ENCODE measurements at regions not wholly inside any gene's neighbourhood (a gene's known extent, or its start where the extent isn't known, plus 50 kb on each side); places are given as distances from the start of the nearest gene placed in this dataset.
"Not testable (repeated sequence)": the region's sequence is repeated elsewhere in the genome, so short reads cannot be mapped to it uniquely, and the experiment has no call there.

DNA sequence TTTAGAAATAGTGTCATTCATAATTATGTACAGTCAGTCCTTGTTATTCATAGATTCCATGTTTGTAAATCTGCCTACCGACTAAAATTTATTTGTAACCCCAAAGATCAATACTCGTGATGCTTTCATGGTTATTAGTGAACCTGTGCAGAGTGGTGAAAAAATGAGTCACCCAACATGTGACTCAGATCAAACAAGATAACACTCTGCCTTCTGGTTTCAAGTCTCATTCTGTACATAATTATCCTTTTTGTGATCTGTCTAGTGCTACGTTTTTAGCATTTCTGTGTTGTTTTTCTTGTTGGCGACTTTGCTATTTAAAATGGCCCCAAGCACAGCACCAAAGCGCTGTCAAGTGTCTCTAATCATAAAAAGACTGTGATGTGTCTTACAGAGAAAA lies 274.7 kb downstream of the SUCLA2 start:
- H3K9me3 Mint-ChIP-seq = no peaks in the 10 kb centered on the region
- H3K36me3 Mint-ChIP-seq (ENCODE audit: insufficient read depth) = no peaks in the 10 kb centered on the region
- H3K4me3 Mint-ChIP-seq = no peak overlapping the region
- DNase-seq (ENCODE audit: low spot score in 2 of 2) (no peak), ATAC-seq (replicated peaks; ENCODE audit: extremely low read depth, poor library complexity, severe bottlenecking) (no peak)
- no peaks in the 10 kb centered on the region for H3K27me3 Mint-ChIP-seq
- H3K27ac Mint-ChIP-seq (ENCODE audit: low read depth) = no peak overlapping the region
- H3K4me1 Mint-ChIP-seq = no peaks in the 10 kb centered on the region

DNA sequence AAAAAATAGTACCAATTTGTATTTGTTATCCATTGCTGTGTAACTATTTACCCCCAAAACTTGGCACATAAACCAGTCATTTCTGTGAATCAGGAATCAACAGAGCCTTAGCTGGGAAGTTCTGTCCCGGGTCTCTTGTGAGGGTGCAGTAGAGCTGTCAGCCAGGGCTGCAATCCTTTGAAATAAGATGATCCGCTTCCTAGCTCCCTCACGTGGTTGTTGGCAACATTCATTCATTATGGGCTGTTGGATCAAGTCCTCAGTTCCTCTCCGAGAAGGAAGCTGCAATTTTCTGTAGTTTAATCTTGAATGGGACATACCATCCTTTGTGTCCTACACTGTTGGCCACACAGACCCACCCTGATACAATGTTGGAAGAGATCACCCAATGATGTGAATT lies 277.2 kb downstream of the SUCLA2 start:
- no peaks in the 10 kb centered on the region for H3K27me3 Mint-ChIP-seq
- no peaks in the 10 kb centered on the region for H3K36me3 Mint-ChIP-seq (ENCODE audit: insufficient read depth)
- no peaks in the 10 kb centered on the region for H3K9me3 Mint-ChIP-seq
- DNase-seq (ENCODE audit: low spot score in 2 of 2) (no peak), ATAC-seq (replicated peaks; ENCODE audit: extremely low read depth, poor library complexity, severe bottlenecking) (no peak)
- H3K27ac Mint-ChIP-seq (ENCODE audit: low read depth) = no peak overlapping the region
- H3K4me3 Mint-ChIP-seq = no peak overlapping the region
- no peaks in the 10 kb centered on the region for H3K4me1 Mint-ChIP-seq

DNA sequence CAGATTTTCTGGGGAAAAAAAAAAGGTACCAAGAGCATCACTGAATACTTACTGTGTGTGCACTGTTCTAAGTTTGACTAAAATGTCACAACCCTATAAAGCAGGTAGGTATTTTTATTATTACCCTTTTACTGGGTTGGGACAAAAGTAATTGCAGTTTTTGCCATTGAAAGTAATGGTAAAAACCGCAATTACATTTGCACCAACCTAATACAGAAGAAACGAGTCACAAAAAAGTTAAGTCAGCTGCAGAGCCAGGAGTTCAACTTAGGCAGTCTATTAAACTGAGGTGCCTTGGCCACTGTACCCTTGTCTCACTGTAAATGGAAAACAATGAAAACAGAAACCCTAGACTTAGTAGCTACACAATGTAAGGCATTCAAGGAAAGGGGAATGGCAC lies 281.9 kb downstream of the SUCLA2 start:
- Mint-ChIP-seq H3K9me3 (no peaks in the 10 kb centered on the region), H3K4me3 (no peak overlapping the region), H3K27me3 (no peaks in the 10 kb centered on the region), H3K36me3 (ENCODE audit: insufficient read depth) (no peaks in the 10 kb centered on the region), H3K4me1 (no peaks in the 10 kb centered on the region), H3K27ac (ENCODE audit: low read depth) (no peak overlapping the region)
- no peak for DNase-seq (ENCODE audit: low spot score in 2 of 2)
- no peak for ATAC-seq (replicated peaks; ENCODE audit: extremely low read depth, poor library complexity, severe bottlenecking)

DNA sequence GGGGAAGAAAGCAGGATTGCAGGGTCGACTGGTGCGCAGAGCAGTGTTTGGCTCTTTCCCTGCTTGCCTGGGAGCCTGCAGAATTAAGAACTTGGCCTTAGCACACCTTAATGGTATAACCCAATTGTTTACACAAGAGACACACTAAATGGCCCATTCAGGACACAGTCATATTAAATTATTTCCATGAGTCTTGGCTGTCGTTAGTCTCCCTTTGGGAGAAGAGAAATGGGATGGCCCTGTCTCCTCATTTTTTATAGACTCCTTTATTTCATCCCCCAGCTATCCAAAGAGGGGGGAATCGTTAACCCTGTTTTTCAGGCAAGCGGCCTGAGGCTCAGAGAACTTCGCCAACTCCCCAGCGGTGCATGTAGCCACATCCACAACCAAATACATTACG lies 282.5 kb downstream of the SUCLA2 start:
- H3K27ac Mint-ChIP-seq (ENCODE audit: low read depth) = no peak overlapping the region
- no peaks in the 10 kb centered on the region for H3K9me3 Mint-ChIP-seq
- H3K4me1 Mint-ChIP-seq = no peaks in the 10 kb centered on the region
- no peaks in the 10 kb centered on the region for H3K27me3 Mint-ChIP-seq
- H3K36me3 Mint-ChIP-seq (ENCODE audit: insufficient read depth) = no peaks in the 10 kb centered on the region
- ATAC-seq (replicated peaks; ENCODE audit: extremely low read depth, poor library complexity, severe bottlenecking) (no peak), DNase-seq (ENCODE audit: low spot score in 2 of 2) (no peak)
- H3K4me3 Mint-ChIP-seq = no peak overlapping the region

DNA sequence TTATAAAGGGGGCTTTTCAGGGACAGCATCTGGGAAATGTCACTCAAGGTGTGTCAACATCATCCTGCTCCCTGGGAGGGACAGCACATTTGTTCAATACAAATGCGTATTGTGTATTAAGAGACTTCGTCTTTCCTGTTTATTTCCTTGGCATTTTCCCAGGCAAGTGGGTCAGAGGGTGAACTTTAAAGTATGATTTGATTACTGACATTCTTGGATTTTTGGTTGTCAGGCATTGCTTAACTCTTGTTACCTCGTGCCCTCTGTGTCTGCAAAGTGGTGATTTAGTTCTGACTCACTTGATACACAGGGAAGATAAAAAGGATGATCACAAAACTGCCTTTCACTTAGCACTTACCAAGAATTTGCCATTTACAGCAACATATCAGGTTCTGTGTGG lies 292.7 kb downstream of the SUCLA2 start:
- Mint-ChIP-seq H3K36me3 (ENCODE audit: insufficient read depth) (no peaks in the 10 kb centered on the region), H3K27me3 (peaks cover 35% of the 10 kb centered on the region), H3K4me1 (no peaks in the 10 kb centered on the region), H3K4me3 (no peak overlapping the region), H3K9me3 (peaks cover 5% of the 10 kb centered on the region), H3K27ac (ENCODE audit: low read depth) (no peak overlapping the region)
- ATAC-seq (replicated peaks; ENCODE audit: extremely low read depth, poor library complexity, severe bottlenecking) (no peak), DNase-seq (ENCODE audit: low spot score in 2 of 2) (no peak)

DNA sequence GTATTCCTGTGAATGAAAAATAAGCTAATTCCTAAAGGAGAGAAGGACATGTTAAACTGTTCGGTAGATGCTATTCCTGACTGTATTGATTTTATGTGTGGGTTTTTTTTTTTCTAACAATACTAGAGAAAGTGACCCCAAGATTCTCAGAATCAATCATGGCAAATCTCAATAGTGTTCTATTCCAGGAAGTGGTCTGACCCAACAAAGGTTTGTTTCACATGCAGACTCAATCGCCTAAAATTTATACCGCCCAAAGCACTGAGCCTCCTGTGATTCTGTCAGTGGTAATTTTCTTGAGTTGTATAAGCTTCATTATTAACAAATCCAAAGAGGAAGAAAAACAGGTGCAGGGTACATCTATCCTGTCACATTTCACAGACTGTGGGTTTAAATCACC lies 293.7 kb downstream of the SUCLA2 start:
- H3K36me3 Mint-ChIP-seq (ENCODE audit: insufficient read depth) = no peaks in the 10 kb centered on the region
- H3K4me3 Mint-ChIP-seq = no peak overlapping the region
- DNase-seq (ENCODE audit: low spot score in 2 of 2) = no peak
- ATAC-seq (replicated peaks; ENCODE audit: extremely low read depth, poor library complexity, severe bottlenecking) = no peak
- H3K9me3 Mint-ChIP-seq = peaks cover 5% of the 10 kb centered on the region
- no peak overlapping the region for H3K27ac Mint-ChIP-seq (ENCODE audit: low read depth)
- H3K27me3 Mint-ChIP-seq = peaks cover 41% of the 10 kb centered on the region
- no peaks in the 10 kb centered on the region for H3K4me1 Mint-ChIP-seq

DNA sequence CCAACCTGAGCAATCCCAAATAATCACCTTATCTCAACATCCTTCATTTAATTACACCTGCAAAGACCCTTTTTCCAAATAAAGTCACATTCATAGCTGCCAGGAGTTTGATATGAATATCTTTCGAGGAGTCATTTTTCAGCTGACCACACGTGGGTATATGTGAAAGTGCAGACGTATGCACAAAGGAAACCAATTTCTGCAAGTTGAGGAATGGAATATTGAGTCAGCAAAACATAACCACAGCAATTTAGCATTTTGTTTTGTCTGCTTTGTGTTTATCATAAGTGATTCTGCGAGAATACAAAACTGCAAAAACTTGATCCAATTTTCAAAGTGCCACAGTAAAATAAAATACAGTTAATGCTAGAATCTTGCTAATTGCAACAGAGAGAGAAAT lies 295.9 kb downstream of the SUCLA2 start:
- DNase-seq (ENCODE audit: low spot score in 2 of 2) = no peak
- Mint-ChIP-seq H3K4me3 (no peak overlapping the region), H3K9me3 (no peaks in the 10 kb centered on the region), H3K36me3 (ENCODE audit: insufficient read depth) (no peaks in the 10 kb centered on the region), H3K27me3 (peaks cover 27% of the 10 kb centered on the region), H3K4me1 (no peaks in the 10 kb centered on the region), H3K27ac (ENCODE audit: low read depth) (no peak overlapping the region)
- no peak for ATAC-seq (replicated peaks; ENCODE audit: extremely low read depth, poor library complexity, severe bottlenecking)

DNA sequence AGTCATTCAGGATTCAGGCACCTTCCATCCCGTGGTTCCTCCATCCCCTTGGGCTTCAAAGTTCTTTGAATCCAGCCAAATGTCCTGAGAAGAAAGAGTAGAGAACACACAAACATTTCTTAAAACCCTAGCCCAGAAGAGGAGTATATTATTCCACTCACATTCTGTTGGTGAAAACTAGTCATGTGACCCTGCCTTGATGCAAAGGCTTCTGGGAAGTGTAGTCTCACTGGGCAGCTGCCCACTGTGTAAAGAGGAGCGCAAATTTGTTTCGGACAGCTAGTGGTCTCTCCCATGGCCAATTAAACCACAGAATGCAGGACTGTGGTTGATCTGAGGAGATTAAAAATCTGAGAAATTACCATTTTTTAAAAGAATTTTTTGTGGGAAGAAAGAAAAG lies 304.4 kb downstream of the SUCLA2 start:
- no peak overlapping the region for H3K4me3 Mint-ChIP-seq
- H3K36me3 Mint-ChIP-seq (ENCODE audit: insufficient read depth) = no peaks in the 10 kb centered on the region

DNA sequence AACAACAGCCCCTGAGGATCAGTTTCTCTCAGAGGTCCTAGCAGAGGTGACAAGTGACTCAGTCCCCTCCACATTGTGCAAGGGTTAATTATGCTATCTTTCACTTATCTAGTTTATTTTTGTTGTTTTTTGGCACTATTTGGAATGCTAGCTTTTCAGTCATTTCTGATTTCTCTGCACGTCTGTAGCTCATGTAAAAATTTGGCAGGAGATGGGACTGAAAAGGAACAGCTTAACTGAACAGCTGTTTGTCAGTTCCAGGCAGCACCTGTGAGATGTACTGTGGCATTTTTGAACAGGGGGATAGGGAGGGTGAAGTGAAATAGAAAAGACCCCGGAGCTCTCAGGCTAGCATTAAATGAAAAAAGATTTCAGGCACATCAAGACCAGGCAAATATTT lies 313.5 kb downstream of the SUCLA2 start:
- Mint-ChIP-seq H3K27me3 (no peaks in the 10 kb centered on the region), H3K4me1 (no peaks in the 10 kb centered on the region), H3K27ac (ENCODE audit: low read depth) (no peak overlapping the region), H3K9me3 (peaks cover 11% of the 10 kb centered on the region), H3K4me3 (no peak overlapping the region), H3K36me3 (ENCODE audit: insufficient read depth) (peaks cover 1% of the 10 kb centered on the region)
- DNase-seq (ENCODE audit: low spot score in 2 of 2) (no peak), ATAC-seq (replicated peaks; ENCODE audit: extremely low read depth, poor library complexity, severe bottlenecking) (no peak)

More for the DNA sequence above, 304.4 kb downstream of the SUCLA2 start:
- Mint-ChIP-seq H3K27ac (ENCODE audit: low read depth) (no peak overlapping the region), H3K9me3 (peaks cover 11% of the 10 kb centered on the region), H3K4me1 (no peaks in the 10 kb centered on the region), H3K27me3 (peaks cover 15% of the 10 kb centered on the region)
- DNase-seq (ENCODE audit: low spot score in 2 of 2) (no peak), ATAC-seq (replicated peaks; ENCODE audit: extremely low read depth, poor library complexity, severe bottlenecking) (no peak)

DNA sequence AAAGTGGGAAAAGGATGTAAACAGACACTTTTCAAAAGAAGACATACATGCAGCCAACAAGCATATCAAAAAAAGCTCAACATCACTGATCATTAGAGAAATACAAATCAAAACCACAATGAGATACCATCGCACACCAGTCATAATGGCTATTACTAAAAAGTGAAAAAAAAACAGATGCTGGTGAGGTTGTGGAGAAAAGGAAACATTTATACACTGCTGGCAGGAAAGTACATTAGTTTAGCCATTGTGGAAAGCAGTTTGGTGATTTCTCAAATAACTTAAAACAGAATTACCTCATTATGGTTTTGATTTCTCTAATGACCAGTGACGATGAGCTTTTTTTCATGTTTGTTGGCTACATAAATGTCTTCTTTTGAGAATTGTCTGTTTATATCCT lies 315.9 kb downstream of the SUCLA2 start:
- not testable (repeated sequence) for H3K27ac Mint-ChIP-seq (ENCODE audit: low read depth); H3K4me3 Mint-ChIP-seq; ATAC-seq (replicated peaks; ENCODE audit: extremely low read depth, poor library complexity, severe bottlenecking); H3K36me3 Mint-ChIP-seq (ENCODE audit: insufficient read depth); DNase-seq (ENCODE audit: low spot score in 2 of 2); H3K4me1 Mint-ChIP-seq; H3K27me3 Mint-ChIP-seq
- peaks cover 11% of the 10 kb centered on the region for H3K9me3 Mint-ChIP-seq

DNA sequence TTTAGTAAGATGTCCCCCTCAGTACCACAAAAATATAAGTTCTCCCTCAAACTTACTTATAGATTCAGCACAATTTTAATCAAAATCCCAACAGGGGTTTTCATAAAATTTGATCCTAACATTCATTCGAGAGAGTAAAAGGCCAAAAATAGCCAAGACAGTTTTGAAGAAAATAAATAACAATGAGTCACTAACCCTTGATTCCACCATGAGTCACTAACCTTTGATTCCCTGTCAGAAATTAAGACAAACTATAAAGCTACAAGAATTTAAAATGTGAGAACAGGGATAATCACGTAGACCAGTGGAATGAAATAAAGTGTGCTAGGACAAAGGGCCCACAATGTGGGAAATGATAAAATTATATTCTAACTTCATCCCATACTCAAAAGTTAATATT lies 320.3 kb downstream of the SUCLA2 start:
- DNase-seq (ENCODE audit: low spot score in 2 of 2) = no peak
- H3K27ac Mint-ChIP-seq (ENCODE audit: low read depth) = no peak overlapping the region
- H3K9me3 Mint-ChIP-seq = peaks cover 6% of the 10 kb centered on the region
- H3K4me1 Mint-ChIP-seq = no peaks in the 10 kb centered on the region
- no peak overlapping the region for H3K4me3 Mint-ChIP-seq
- H3K36me3 Mint-ChIP-seq (ENCODE audit: insufficient read depth) = peaks cover 1% of the 10 kb centered on the region
- no peak for ATAC-seq (replicated peaks; ENCODE audit: extremely low read depth, poor library complexity, severe bottlenecking)
- H3K27me3 Mint-ChIP-seq = peaks cover 11% of the 10 kb centered on the region

DNA sequence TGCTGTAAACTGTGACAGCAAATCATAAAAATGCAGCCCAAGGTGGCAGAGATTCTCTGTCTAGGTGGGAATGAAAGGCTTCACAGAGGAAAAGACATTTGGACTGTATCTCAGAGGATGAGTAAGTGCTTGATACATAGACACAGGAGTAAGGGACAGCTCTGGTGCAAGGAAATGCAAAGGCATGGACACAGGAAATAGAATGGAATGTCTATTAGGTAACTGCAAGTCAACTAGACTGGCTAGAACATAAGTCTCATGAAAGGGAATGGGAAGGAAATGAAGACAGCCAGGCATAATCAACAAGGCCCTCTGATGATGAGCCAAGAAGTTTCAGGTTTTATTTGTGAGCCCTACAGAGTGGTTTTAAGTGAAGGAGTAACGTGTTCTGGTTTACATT lies 321.7 kb downstream of the SUCLA2 start:
- Mint-ChIP-seq H3K4me1 (no peaks in the 10 kb centered on the region), H3K4me3 (no peak overlapping the region), H3K27ac (ENCODE audit: low read depth) (no peak overlapping the region), H3K27me3 (peaks cover 11% of the 10 kb centered on the region), H3K36me3 (ENCODE audit: insufficient read depth) (no peaks in the 10 kb centered on the region), H3K9me3 (peaks cover 3% of the 10 kb centered on the region)
- DNase-seq (ENCODE audit: low spot score in 2 of 2) = no peak
- no peak for ATAC-seq (replicated peaks; ENCODE audit: extremely low read depth, poor library complexity, severe bottlenecking)

DNA sequence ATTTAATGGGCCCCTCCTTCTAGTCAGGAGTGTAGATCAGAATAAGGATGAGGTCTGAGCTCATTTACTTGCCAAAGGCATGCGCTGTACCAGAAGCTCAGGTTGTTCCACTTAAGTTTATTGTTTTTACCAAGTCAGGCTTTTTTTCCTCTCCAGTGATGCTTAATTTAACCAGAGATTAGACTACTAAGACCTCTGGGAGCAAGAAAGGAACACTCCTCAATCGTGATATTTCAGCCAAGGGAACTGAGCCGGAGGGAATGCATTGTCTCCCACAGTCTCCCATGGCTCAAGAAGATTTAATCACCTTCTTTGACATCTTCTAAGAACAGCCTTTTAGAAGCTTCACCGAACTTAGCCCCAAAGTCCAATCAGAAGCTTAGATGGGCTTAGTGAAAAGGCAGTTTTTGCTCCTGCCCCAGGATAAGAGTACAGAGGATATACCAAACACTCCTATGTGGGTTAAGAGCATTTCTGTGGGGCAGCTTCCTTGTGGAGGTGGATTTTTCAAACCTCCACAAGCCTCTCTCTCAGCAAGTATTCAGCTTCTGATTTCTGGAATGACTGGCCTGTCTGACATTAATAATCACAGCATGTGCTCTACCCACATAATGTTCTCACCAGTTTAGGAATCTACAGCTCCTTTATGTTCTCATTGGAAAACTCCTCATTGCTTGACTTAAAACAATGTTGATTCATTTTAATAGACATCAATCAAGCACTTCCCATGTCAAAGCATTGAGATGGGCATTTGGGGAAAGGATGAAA lies 322.7 kb downstream of the SUCLA2 start:
- DNase-seq (ENCODE audit: low spot score in 2 of 2) = no peak
- no peaks in the 10 kb centered on the region for H3K9me3 Mint-ChIP-seq
- no peaks in the 10 kb centered on the region for H3K4me1 Mint-ChIP-seq
- no peak overlapping the region for H3K27ac Mint-ChIP-seq (ENCODE audit: low read depth)
- peaks cover 1% of the 10 kb centered on the region for H3K36me3 Mint-ChIP-seq (ENCODE audit: insufficient read depth)
- ATAC-seq (replicated peaks; ENCODE audit: extremely low read depth, poor library complexity, severe bottlenecking) = no peak
- H3K27me3 Mint-ChIP-seq = peaks cover 11% of the 10 kb centered on the region
- H3K4me3 Mint-ChIP-seq = no peak overlapping the region

Measured in central memory CD8-positive, alpha-beta T cell (primary cell).